ENCODE measurements at regions not wholly inside any gene's neighbourhood (a gene's known extent, or its start where the extent isn't known, plus 50 kb on each side); places are given as distances from the start of the nearest gene placed in this dataset.

GRCh38 chr13:99066219-99066618, 88.4 kb upstream of the DOCK9 start:
- Histone ChIP-seq H3K9ac (ENCODE audit: low read length) (no peak overlapping the region), H3K27ac (ENCODE audit: low read depth, low read length) (no peak overlapping the region), H4K8ac (ENCODE audit: low read depth, low read length) (no peak overlapping the region), H2BK15ac (replicated peaks; ENCODE audit: low read depth) (no peak overlapping the region), H3K79me1 (ENCODE audit: low read length) (no peaks in the 10 kb centered on the region), H3K79me2 (ENCODE audit: control insufficient read depth, insufficient read depth, low read length) (no peaks in the 10 kb centered on the region), H3K4me2 (ENCODE audit: low read length) (no peak overlapping the region), H2BK120ac (ENCODE audit: low read depth, low read length) (no peak overlapping the region), H3K18ac (ENCODE audit: low read length) (no peak overlapping the region), H3K4ac (ENCODE audit: low read depth, low read length) (no peak overlapping the region), H3K56ac (ENCODE audit: low read length) (no peak overlapping the region), H3K4me3 (ENCODE audit: low read length) (no peak overlapping the region), H3K4me1 (ENCODE audit: control insufficient read depth, low read depth, low read length) (no peaks in the 10 kb centered on the region), H3K23ac (ENCODE audit: low read length) (no peak overlapping the region), H3K36me3 (ENCODE audit: control insufficient read depth, insufficient read depth, low read length) (no peaks in the 10 kb centered on the region), H2AK5ac (ENCODE audit: low read length) (no peak overlapping the region), H2BK5ac (ENCODE audit: low read length) (no peak overlapping the region), H3K27me3 (ENCODE audit: insufficient read depth, low read length, poor library complexity) (no peaks in the 10 kb centered on the region), H4K5ac (ENCODE audit: low read length) (no peak overlapping the region)
- DNase-seq: no peak
- no CpG with 5 or more reads among the region's 1 CpG for WGBS (ENCODE audit: extremely low coverage, insufficient coverage, low lambda C conversion rate)

GRCh38 chr13:99067159-99067985, 89.5 kb upstream of the DOCK9 start:
- Histone ChIP-seq H3K4ac (ENCODE audit: low read depth, low read length) (no peak overlapping the region), H3K4me3 (ENCODE audit: low read length) (no peak overlapping the region), H2AK5ac (ENCODE audit: low read length) (no peak overlapping the region), H3K79me1 (ENCODE audit: low read length) (no peaks in the 10 kb centered on the region), H3K79me2 (ENCODE audit: control insufficient read depth, insufficient read depth, low read length) (no peaks in the 10 kb centered on the region), H4K8ac (ENCODE audit: low read depth, low read length) (no peak overlapping the region), H2BK5ac (ENCODE audit: low read length) (no peak overlapping the region), H4K5ac (ENCODE audit: low read length) (no peak overlapping the region), H3K23ac (ENCODE audit: low read length) (no peak overlapping the region), H3K56ac (ENCODE audit: low read length) (no peak overlapping the region), H3K36me3 (ENCODE audit: control insufficient read depth, insufficient read depth, low read length) (no peaks in the 10 kb centered on the region), H2BK15ac (replicated peaks; ENCODE audit: low read depth) (no peak overlapping the region), H3K4me1 (ENCODE audit: control insufficient read depth, low read depth, low read length) (no peaks in the 10 kb centered on the region), H3K9ac (ENCODE audit: low read length) (no peak overlapping the region), H3K18ac (ENCODE audit: low read length) (no peak overlapping the region), H3K4me2 (ENCODE audit: low read length) (no peak overlapping the region), H3K27me3 (ENCODE audit: insufficient read depth, low read length, poor library complexity) (no peaks in the 10 kb centered on the region), H3K27ac (ENCODE audit: low read depth, low read length) (peak overlapping the region; percentile 43), H2BK120ac (ENCODE audit: low read depth, low read length) (no peak overlapping the region)
- DNase-seq: peak; percentile 92
- WGBS (ENCODE audit: extremely low coverage, insufficient coverage, low lambda C conversion rate): no CpG with 5 or more reads among the region's 1 CpG

GRCh38 chr13:99071211-99071610, 93.3 kb upstream of the DOCK9 start:
- Histone ChIP-seq H3K4me2 (ENCODE audit: low read length) (no peak overlapping the region), H2BK120ac (ENCODE audit: low read depth, low read length) (no peak overlapping the region), H3K79me1 (ENCODE audit: low read length) (no peaks in the 10 kb centered on the region), H3K36me3 (ENCODE audit: control insufficient read depth, insufficient read depth, low read length) (no peaks in the 10 kb centered on the region), H4K5ac (ENCODE audit: low read length) (no peak overlapping the region), H4K8ac (ENCODE audit: low read depth, low read length) (no peak overlapping the region), H3K4me3 (ENCODE audit: low read length) (no peak overlapping the region), H3K9ac (ENCODE audit: low read length) (no peak overlapping the region), H3K18ac (ENCODE audit: low read length) (no peak overlapping the region), H3K56ac (ENCODE audit: low read length) (no peak overlapping the region), H3K27me3 (ENCODE audit: insufficient read depth, low read length, poor library complexity) (no peaks in the 10 kb centered on the region), H3K23ac (ENCODE audit: low read length) (no peak overlapping the region), H3K4ac (ENCODE audit: low read depth, low read length) (no peak overlapping the region), H3K4me1 (ENCODE audit: control insufficient read depth, low read depth, low read length) (no peaks in the 10 kb centered on the region), H2AK5ac (ENCODE audit: low read length) (no peak overlapping the region), H3K79me2 (ENCODE audit: control insufficient read depth, insufficient read depth, low read length) (no peaks in the 10 kb centered on the region), H3K27ac (ENCODE audit: low read depth, low read length) (no peak overlapping the region), H2BK15ac (replicated peaks; ENCODE audit: low read depth) (no peak overlapping the region), H2BK5ac (ENCODE audit: low read length) (no peak overlapping the region)
- DNase-seq: no peak
- WGBS (ENCODE audit: extremely low coverage, insufficient coverage, low lambda C conversion rate): no CpG with 5 or more reads among the region's 2 CpGs

- Histone ChIP-seq H3K27ac (ENCODE audit: low read depth, low read length) (no peak overlapping the region), H3K18ac (ENCODE audit: low read length) (no peak overlapping the region), H3K56ac (ENCODE audit: low read length) (no peak overlapping the region), H3K27me3 (ENCODE audit: insufficient read depth, low read length, poor library complexity) (no peaks in the 10 kb centered on the region), H3K4ac (ENCODE audit: low read depth, low read length) (no peak overlapping the region), H2BK15ac (replicated peaks; ENCODE audit: low read depth) (no peak overlapping the region), H3K4me2 (ENCODE audit: low read length) (no peak overlapping the region), H3K36me3 (ENCODE audit: control insufficient read depth, insufficient read depth, low read length) (no peaks in the 10 kb centered on the region), H3K79me1 (ENCODE audit: low read length) (no peaks in the 10 kb centered on the region), H4K8ac (ENCODE audit: low read depth, low read length) (no peak overlapping the region), H3K79me2 (ENCODE audit: control insufficient read depth, insufficient read depth, low read length) (no peaks in the 10 kb centered on the region), H3K4me1 (ENCODE audit: control insufficient read depth, low read depth, low read length) (no peaks in the 10 kb centered on the region), H2AK5ac (ENCODE audit: low read length) (no peak overlapping the region), H4K5ac (ENCODE audit: low read length) (no peak overlapping the region), H3K4me3 (ENCODE audit: low read length) (no peak overlapping the region), H3K23ac (ENCODE audit: low read length) (no peak overlapping the region), H2BK5ac (ENCODE audit: low read length) (no peak overlapping the region), H2BK120ac (ENCODE audit: low read depth, low read length) (no peak overlapping the region), H3K9ac (ENCODE audit: low read length) (no peak overlapping the region)
- WGBS (ENCODE audit: extremely low coverage, insufficient coverage, low lambda C conversion rate): no CpG with 5 or more reads among the region's 6 CpGs
- no peak for DNase-seq
Measured at GRCh38 chr13:99071666-99072065, 93.8 kb upstream of the DOCK9 start.

- H3K27ac ChIP-seq (ENCODE audit: low read depth, low read length): no peak overlapping the region
- H3K23ac ChIP-seq (ENCODE audit: low read length): no peak overlapping the region
- H3K4me2 ChIP-seq (ENCODE audit: low read length): no peak overlapping the region
- H3K36me3 ChIP-seq (ENCODE audit: control insufficient read depth, insufficient read depth, low read length): no peaks in the 10 kb centered on the region
- H3K27me3 ChIP-seq (ENCODE audit: insufficient read depth, low read length, poor library complexity): no peaks in the 10 kb centered on the region
- H3K18ac ChIP-seq (ENCODE audit: low read length): no peak overlapping the region
- no peak for DNase-seq
- no peaks in the 10 kb centered on the region for H3K79me1 ChIP-seq (ENCODE audit: low read length)
- no peak overlapping the region for H3K4me3 ChIP-seq (ENCODE audit: low read length)
- H3K4ac ChIP-seq (ENCODE audit: low read depth, low read length): no peak overlapping the region
- H2BK5ac ChIP-seq (ENCODE audit: low read length): no peak overlapping the region
- no peak overlapping the region for H2BK15ac ChIP-seq (replicated peaks; ENCODE audit: low read depth)
- no peak overlapping the region for H3K9ac ChIP-seq (ENCODE audit: low read length)
- no peaks in the 10 kb centered on the region for H3K79me2 ChIP-seq (ENCODE audit: control insufficient read depth, insufficient read depth, low read length)
- H4K5ac ChIP-seq (ENCODE audit: low read length): no peak overlapping the region
- H3K4me1 ChIP-seq (ENCODE audit: control insufficient read depth, low read depth, low read length): no peaks in the 10 kb centered on the region
- no peak overlapping the region for H4K8ac ChIP-seq (ENCODE audit: low read depth, low read length)
- no peak overlapping the region for H2BK120ac ChIP-seq (ENCODE audit: low read depth, low read length)
- H2AK5ac ChIP-seq (ENCODE audit: low read length): no peak overlapping the region
- no CpG with 5 or more reads among the region's 2 CpGs for WGBS (ENCODE audit: extremely low coverage, insufficient coverage, low lambda C conversion rate)
- H3K56ac ChIP-seq (ENCODE audit: low read length): no peak overlapping the region
Measured at GRCh38 chr13:99072356-99072755, 94.5 kb upstream of the DOCK9 start.

- Histone ChIP-seq H2BK5ac (ENCODE audit: low read length) (no peak overlapping the region), H3K27ac (ENCODE audit: low read depth, low read length) (no peak overlapping the region), H2AK5ac (ENCODE audit: low read length) (no peak overlapping the region), H3K18ac (ENCODE audit: low read length) (no peak overlapping the region), H2BK15ac (replicated peaks; ENCODE audit: low read depth) (no peak overlapping the region), H4K5ac (ENCODE audit: low read length) (no peak overlapping the region), H2BK120ac (ENCODE audit: low read depth, low read length) (no peak overlapping the region), H3K27me3 (ENCODE audit: insufficient read depth, low read length, poor library complexity) (no peaks in the 10 kb centered on the region), H3K4me1 (ENCODE audit: control insufficient read depth, low read depth, low read length) (no peaks in the 10 kb centered on the region), H3K79me1 (ENCODE audit: low read length) (no peaks in the 10 kb centered on the region), H3K79me2 (ENCODE audit: control insufficient read depth, insufficient read depth, low read length) (no peaks in the 10 kb centered on the region), H3K23ac (ENCODE audit: low read length) (no peak overlapping the region), H3K4ac (ENCODE audit: low read depth, low read length) (no peak overlapping the region), H3K56ac (ENCODE audit: low read length) (no peak overlapping the region), H3K4me3 (ENCODE audit: low read length) (no peak overlapping the region), H3K36me3 (ENCODE audit: control insufficient read depth, insufficient read depth, low read length) (no peaks in the 10 kb centered on the region), H4K8ac (ENCODE audit: low read depth, low read length) (no peak overlapping the region), H3K4me2 (ENCODE audit: low read length) (no peak overlapping the region), H3K9ac (ENCODE audit: low read length) (no peak overlapping the region)
- DNase-seq: no peak
- WGBS (ENCODE audit: extremely low coverage, insufficient coverage, low lambda C conversion rate): no CpG with 5 or more reads among the region's 4 CpGs
Measured at GRCh38 chr13:99072941-99073340, 95.1 kb upstream of the DOCK9 start.

Data from mesendoderm (in vitro differentiated cells).